Stimulated activated CD4-positive, alpha-beta T cell treated with anti-CD3 and anti-CD28 coated beads, Interleukin-4, amount 100 ng/mL, for 24 hours (primary cell): ENCODE measurements at regions not wholly inside any gene's neighbourhood (a gene's known extent, or its start where the extent isn't known, plus 50 kb on each side); places are given as distances from the start of the nearest gene placed in this dataset.
"Not testable (repeated sequence)": the region's sequence is repeated elsewhere in the genome, so short reads cannot be mapped to it uniquely, and the experiment has no call there.

Experiments used
- DNase-seq: peaks from one replicate; pipeline ENCODE4 v3.0.0-alpha.2; 2020

GRCh38 chr4:100022792-100023222 lies 72.7 kb upstream of the H2AZ1 start:
- DNase-seq: no peak

DNA sequence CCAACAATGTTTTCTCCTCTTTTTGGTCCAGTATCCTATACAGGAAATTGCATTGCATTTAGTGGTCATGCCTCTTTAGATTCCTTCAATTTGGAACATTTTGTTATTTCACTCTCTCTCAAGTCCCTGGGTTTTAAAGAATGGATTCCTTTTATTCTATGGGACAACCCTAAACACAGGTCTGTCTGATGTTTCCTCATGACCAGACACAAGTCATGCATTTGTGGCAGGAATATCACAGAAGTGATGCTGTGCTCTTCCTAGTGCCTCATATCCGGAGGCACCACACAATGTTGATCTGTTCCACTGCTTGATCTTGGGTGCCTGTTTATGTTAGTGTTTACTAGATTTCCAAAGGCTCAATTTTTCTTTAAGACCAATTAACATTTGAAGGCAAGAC lies 69.7 kb upstream of the H2AZ1 start:
- no peak for DNase-seq

GRCh38 chr4:100017637-100018310 lies 67.7 kb upstream of the H2AZ1 start:
- DNase-seq: no peak

GRCh38 chr4:100016191-100016590 lies 66.1 kb upstream of the H2AZ1 start:
- DNase-seq: no peak

DNA sequence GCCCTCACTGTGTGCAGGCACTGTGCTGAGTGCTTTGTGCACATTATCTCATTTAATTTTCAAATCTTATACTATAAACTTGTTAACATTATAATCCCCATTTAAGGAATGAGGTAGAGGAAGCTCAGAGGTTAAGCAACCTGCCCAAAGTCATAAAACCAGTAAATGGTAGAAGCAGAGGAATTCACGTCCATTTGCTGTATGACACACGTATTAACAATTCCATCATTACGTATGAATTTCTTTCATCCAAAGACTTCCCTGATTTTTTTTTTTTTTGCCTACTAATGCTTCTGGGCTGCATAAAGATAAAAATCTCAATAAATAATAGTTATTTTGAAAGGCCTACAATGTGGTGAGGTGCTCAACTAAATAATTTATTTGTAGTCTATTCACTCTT lies 64.5 kb upstream of the H2AZ1 start:
- DNase-seq: no peak

GRCh38 chr4:100009490-100009889 lies 59.4 kb upstream of the H2AZ1 start:
- DNase-seq: no peak

GRCh38 chr4:100008048-100008447 lies 58.0 kb upstream of the H2AZ1 start:
- no peak for DNase-seq

GRCh38 chr4:100006161-100006560 lies 56.1 kb upstream of the H2AZ1 start:
- DNase-seq: not testable (repeated sequence)
